HepG2 (cell line): ENCODE measurements at regions not wholly inside any gene's neighbourhood (a gene's known extent, or its start where the extent isn't known, plus 50 kb on each side); places are given as distances from the start of the nearest gene placed in this dataset.

Source experiments
- ATAC-seq: fragments of 200-7000 bp; cut with Tn5 transposase; 3 replicates; pipeline ENCODE4 v1.9.1; 2020; ENCODE audit warnings: mild to moderate bottlenecking, moderate library complexity
- BruUV-seq: library from RNA; stranded (reverse); fragments of 400-500 nt; replicated peaks from 2 replicates; lab custom pipeline; 2021; lab: Mats Ljungman, UMichigan
- CTCF ChIA-PET: fragments of 300-600 bp; formaldehyde crosslinking; extraction: SDS; loops from one replicate; lab custom pipeline; 2021; ENCODE audit warnings: low total read pairs, inconsistent platforms, low intra/inter-chr PET ratio; lab: Yijun Ruan, JAX
- POLR2A ChIA-PET: fragments of 350-600 bp; sonication (Branson Sonifier 250); formaldehyde crosslinking; loops from one replicate; lab custom pipeline; 2020; ENCODE audit warnings: antibody characterized with exemption, inconsistent platforms; lab: Yijun Ruan, JAX
- DNase-seq: peaks from one replicate; pipeline ENCODE4 v3.0.0-alpha.2; 2015; ENCODE audit warnings: low spot score
- FAIRE-seq: peaks from 3 replicates; lab custom pipeline; 2011; peaks lifted over from hg19 to GRCh38; lab: Jason Lieb, UNC
- H2AFZ ChIP-seq: one replicate; pipeline ENCODE4 v1.6.1; 2011; ENCODE audit warnings: low read length, inconsistent platforms
- H3K27ac ChIP-seq: fragments of 300-600 bp; 3 replicates; pipeline ENCODE4 v1.8.0; 2011; ENCODE audit warnings: mixed run types, mild to moderate bottlenecking, mixed read lengths, low read length, inconsistent platforms; ENCODE audit not compliant: insufficient read depth; ENCODE audit errors: extremely low read length
- H3K27me3 ChIP-seq, 2 experiments: fragments of 200-600 bp in 1 of 2; 2 replicates in 1 of 2; 3 replicates in 1 of 2; pipeline versions ENCODE4 v1.6.0 to v1.8.0; 2011; ENCODE audit warnings: low read length in 2 of 2, mild to moderate bottlenecking in 2 of 2, moderate library complexity in 2 of 2, inconsistent platforms in 1 of 2; ENCODE audit not compliant: insufficient read depth in 2 of 2, control insufficient read depth in 1 of 2
- H3K36me3 ChIP-seq, 2 experiments: fragments of 200-600 bp in 1 of 2; replicated peaks in 1 of 2; 2 replicates in 1 of 2; 3 replicates in 1 of 2; pipeline versions ENCODE4 v1.5.1 to v1.8.0; 2011; ENCODE audit warnings: low read length in 2 of 2, inconsistent platforms in 1 of 2; ENCODE audit not compliant: insufficient read depth in 2 of 2, control insufficient read depth in 1 of 2
- H3K4me1 ChIP-seq: 2 replicates; pipeline ENCODE4 v1.5.1; 2012; ENCODE audit warnings: low read length, inconsistent platforms; ENCODE audit not compliant: insufficient read depth
- H3K4me2 ChIP-seq: 2 replicates; pipeline ENCODE4 v1.6.0; 2011; ENCODE audit warnings: low read depth, low read length, inconsistent platforms
- H3K4me3 ChIP-seq, 3 experiments: fragments of 200-600 bp in 1 of 3; sonication (generic), shearing (Covaris generic) in 1 of 3; replicated peaks in 1 of 3; 2 replicates each; pipeline ENCODE4 v1.5.1; 2011 to 2016; ENCODE audit warnings: low read length in 3 of 3, inconsistent platforms in 2 of 3, low read depth in 2 of 3, mild to moderate bottlenecking in 2 of 3, control low read depth in 1 of 3, mixed read lengths in 1 of 3; ENCODE audit not compliant: insufficient read depth in 1 of 3
- H3K79me2 ChIP-seq: one replicate; pipeline ENCODE4 v1.6.1; 2011; ENCODE audit warnings: low read length, inconsistent platforms; ENCODE audit not compliant: insufficient read depth
- H3K9ac ChIP-seq: 2 replicates; pipeline ENCODE4 v1.6.0; 2011; ENCODE audit warnings: mild to moderate bottlenecking, low read depth, low read length, inconsistent platforms; ENCODE audit not compliant: insufficient read depth
- H3K9me3 ChIP-seq: 2 replicates; pipeline ENCODE4 v1.5.1; 2012; ENCODE audit warnings: mild to moderate bottlenecking, low read length
- H4K20me1 ChIP-seq: 2 replicates; pipeline ENCODE4 v1.6.0; 2011; ENCODE audit warnings: inconsistent platforms, mild to moderate bottlenecking, low read length, moderate library complexity; ENCODE audit not compliant: insufficient read depth
- ARID2 ChIP-seq: sonication (generic); formaldehyde crosslinking; IDR thresholded peaks from 2 replicates; pipeline ENCODE4 v1.8.1; 2022; ENCODE audit warnings: mild to moderate bottlenecking, missing genetic modification reagents, borderline replicate concordance
- HBP1 ChIP-seq: IDR thresholded peaks from 2 replicates; pipeline ENCODE4 v1.6.1; 2016; ENCODE audit warnings: low read depth, control low read depth
- JARID2 ChIP-seq: sonication (generic); formaldehyde crosslinking; IDR thresholded peaks from 2 replicates; pipeline ENCODE4 v1.8.1; 2023; ENCODE audit warnings: missing genetic modification reagents, inconsistent platforms; ENCODE audit not compliant: insufficient replicate concordance
- MED1 ChIP-seq: sonication (generic); formaldehyde crosslinking; IDR thresholded peaks from 2 replicates; pipeline ENCODE4 v1.4.0; 2020; ENCODE audit warnings: missing genetic modification reagents
- TCF7L2 ChIP-seq: IDR thresholded peaks from 2 replicates; pipeline ENCODE4 v1.6.1; 2011; ENCODE audit warnings: mild to moderate bottlenecking, low read depth, low read length, moderate library complexity
- ZNF225 ChIP-seq: sonication (generic); formaldehyde crosslinking; IDR thresholded peaks from 2 replicates; pipeline ENCODE4 v1.4.0; 2020; ENCODE audit warnings: mild to moderate bottlenecking, missing genetic modification reagents
- ZNF446 ChIP-seq: sonication (generic); formaldehyde crosslinking; IDR thresholded peaks from 2 replicates; pipeline ENCODE4 v1.5.0; 2020; ENCODE audit warnings: mild to moderate bottlenecking, missing genetic modification reagents
- ZNF615 ChIP-seq: sonication (generic); formaldehyde crosslinking; IDR thresholded peaks from 2 replicates; pipeline ENCODE4 v1.5.0; 2020; ENCODE audit warnings: mild to moderate bottlenecking, missing genetic modification reagents, borderline replicate concordance
- ZNF773 ChIP-seq: sonication (generic); formaldehyde crosslinking; IDR thresholded peaks from 2 replicates; pipeline ENCODE4 v1.4.0; 2020; ENCODE audit warnings: missing genetic modification reagents, borderline replicate concordance
- ZNF891 ChIP-seq: sonication (generic); formaldehyde crosslinking; IDR thresholded peaks from 2 replicates; pipeline ENCODE4 v1.5.0; 2020; ENCODE audit warnings: mild to moderate bottlenecking, missing genetic modification reagents
- WGBS: methylation state at CpG from one replicate; pipeline ENCODE4 v1.1.6; 2017; ENCODE audit warnings: low lambda C conversion rate; 5-methylcytosine and 5-hydroxymethylcytosine counted together
- in situ Hi-C: cut with HindIII; loops from 2 replicates; pipeline ENCODE4 v1.10.0; 2017; ENCODE audit warnings: low pct_unique_long_range_greater_than_20kb; ENCODE audit not compliant: extremely low pct_ligation_motif_present
- intact Hi-C: fragments of 100-400 bp; cut with micrococcal nuclease; formaldehyde crosslinking; loops from one replicate; pipeline ENCODE4 v1.10.0; 2022; ENCODE audit not compliant: unreplicated experiment
- TF ChIP-seq, protein P1 (sequence below): sonication (generic); formaldehyde crosslinking; IDR thresholded peaks from 2 replicates; pipeline ENCODE4 v1.5.1; 2020; ENCODE audit warnings: missing genetic modification reagents, mild to moderate bottlenecking, borderline replicate concordance
- TF ChIP-seq, protein P2 (sequence below): sonication (generic); formaldehyde crosslinking; IDR thresholded peaks from 2 replicates; pipeline ENCODE4 v1.5.1; 2020; ENCODE audit warnings: mild to moderate bottlenecking, missing genetic modification reagents, borderline replicate concordance

DNA sequence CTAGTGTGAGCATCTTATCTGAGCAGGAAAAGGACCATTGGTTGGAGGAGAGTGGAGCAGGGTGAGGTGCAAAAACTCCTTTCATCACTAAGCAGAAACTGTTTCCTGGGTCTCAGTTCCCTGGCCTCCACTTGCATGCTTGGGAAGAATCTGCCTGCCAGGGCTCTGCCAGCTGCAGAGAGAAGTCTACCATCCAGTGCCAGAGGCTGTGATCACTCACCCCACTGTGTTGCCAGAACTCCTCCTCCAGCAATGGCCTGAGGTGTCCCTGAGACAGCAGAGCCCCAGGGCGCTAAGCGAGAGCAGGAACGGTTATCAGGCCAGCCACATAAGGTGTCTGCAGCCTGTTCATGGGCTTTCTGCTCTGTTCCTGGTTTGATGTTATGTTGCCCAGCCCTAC is 991.4 kb downstream of the CCSER2 start:
- intact Hi-C loops (no loop called here), in situ Hi-C loops (no loop called here)
- no peak for DNase-seq
- no CpG with 5 or more reads among the region's 3 CpGs for WGBS
- H3K27me3 ChIP-seq, result no peaks in the 10 kb centered on the region
- no peaks in the 10 kb centered on the region for H3K79me2 ChIP-seq
- no peak overlapping the region for H3K4me3 ChIP-seq
- TF ChIP-seq ARID2, result no peak
- no peak for TF ChIP-seq ZNF225
- CTCF ChIA-PET, result no interaction called here
- H4K20me1 ChIP-seq, result no peaks in the 10 kb centered on the region
- no peaks in the 10 kb centered on the region for H3K4me1 ChIP-seq
- no peak overlapping the region for H3K4me2 ChIP-seq
- no peak for FAIRE-seq
- BruUV-seq, result no TSS peak
- H2AFZ ChIP-seq, result no peak overlapping the region
- no peaks in the 10 kb centered on the region for H3K9me3 ChIP-seq
- no peak overlapping the region for H3K27ac ChIP-seq
- no peak overlapping the region for H3K9ac ChIP-seq
- ATAC-seq, result no peak
- H3K36me3 ChIP-seq, result no peaks in the 10 kb centered on the region
- POLR2A ChIA-PET, result no interaction called here

DNA sequence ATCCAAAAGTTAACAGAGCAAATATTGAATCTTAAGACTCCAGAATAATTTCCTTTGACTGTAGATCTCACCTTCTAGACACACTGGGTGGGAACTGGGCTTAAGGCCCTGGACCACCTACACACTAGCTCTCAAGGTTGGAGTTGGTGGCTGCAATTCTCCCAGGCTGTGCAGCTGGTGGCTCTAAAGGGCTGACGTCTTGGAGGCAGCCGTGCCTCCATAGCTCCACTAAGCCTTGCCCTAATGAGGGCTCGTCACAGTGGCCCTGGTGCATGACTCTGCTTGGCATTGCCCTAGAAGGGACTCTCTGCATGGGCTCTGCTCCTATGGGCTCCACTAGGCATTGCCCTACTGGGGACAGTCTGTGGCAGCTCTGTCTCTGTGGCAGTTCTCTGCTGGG is 1005.2 kb downstream of the CCSER2 start:
- in situ Hi-C loops, result no loop called here
- H3K4me2 ChIP-seq, result no peak overlapping the region
- H3K27me3 ChIP-seq, result no peaks in the 10 kb centered on the region; a peak in 1 of 5 replicates
- FAIRE-seq (no peak), DNase-seq (no peak), ATAC-seq (no peak)
- BruUV-seq, result no TSS peak
- no peak overlapping the region for H3K4me3 ChIP-seq
- H2AFZ ChIP-seq, result no peak overlapping the region
- H3K9ac ChIP-seq, result no peak overlapping the region
- ChIA-PET CTCF (no interaction called here), POLR2A (no interaction called here)
- intact Hi-C loops, result no loop called here
- H3K36me3 ChIP-seq, result no peaks in the 10 kb centered on the region
- WGBS, result no CpG with 5 or more reads among the region's 3 CpGs
- H3K9me3 ChIP-seq, result peaks cover 6% of the 10 kb centered on the region; the same call in 1 of the 2 replicates
- H3K79me2 ChIP-seq, result no peaks in the 10 kb centered on the region
- H3K4me1 ChIP-seq, result no peaks in the 10 kb centered on the region
- TF ChIP-seq, protein P1, sequence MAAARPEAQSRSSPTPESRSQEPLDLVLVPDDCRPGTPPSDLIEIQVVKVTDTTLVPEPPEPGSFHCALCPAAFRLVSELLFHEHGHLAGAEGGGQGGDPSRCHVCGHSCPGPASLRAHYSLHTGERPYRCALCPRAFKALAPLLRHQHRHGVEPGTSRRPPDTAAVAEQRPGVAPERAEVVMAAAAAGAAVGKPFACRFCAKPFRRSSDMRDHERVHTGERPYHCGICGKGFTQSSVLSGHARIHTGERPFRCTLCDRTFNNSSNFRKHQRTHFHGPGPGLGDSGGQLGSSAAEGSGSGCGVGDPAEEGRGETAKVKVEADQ (CRISPR knock-in tag), result no peak
- TF ChIP-seq ZNF891 (CRISPR knock-in tag), result no peak
- no peak for TF ChIP-seq JARID2 (CRISPR knock-in tag)
- TF ChIP-seq ZNF615 (CRISPR knock-in tag), result no peak
- no peak for TF ChIP-seq ZNF773 (CRISPR knock-in tag)
- TF ChIP-seq HBP1, result no peak
- no peak for TF ChIP-seq MED1 (CRISPR knock-in tag)
- TF ChIP-seq, protein P2, sequence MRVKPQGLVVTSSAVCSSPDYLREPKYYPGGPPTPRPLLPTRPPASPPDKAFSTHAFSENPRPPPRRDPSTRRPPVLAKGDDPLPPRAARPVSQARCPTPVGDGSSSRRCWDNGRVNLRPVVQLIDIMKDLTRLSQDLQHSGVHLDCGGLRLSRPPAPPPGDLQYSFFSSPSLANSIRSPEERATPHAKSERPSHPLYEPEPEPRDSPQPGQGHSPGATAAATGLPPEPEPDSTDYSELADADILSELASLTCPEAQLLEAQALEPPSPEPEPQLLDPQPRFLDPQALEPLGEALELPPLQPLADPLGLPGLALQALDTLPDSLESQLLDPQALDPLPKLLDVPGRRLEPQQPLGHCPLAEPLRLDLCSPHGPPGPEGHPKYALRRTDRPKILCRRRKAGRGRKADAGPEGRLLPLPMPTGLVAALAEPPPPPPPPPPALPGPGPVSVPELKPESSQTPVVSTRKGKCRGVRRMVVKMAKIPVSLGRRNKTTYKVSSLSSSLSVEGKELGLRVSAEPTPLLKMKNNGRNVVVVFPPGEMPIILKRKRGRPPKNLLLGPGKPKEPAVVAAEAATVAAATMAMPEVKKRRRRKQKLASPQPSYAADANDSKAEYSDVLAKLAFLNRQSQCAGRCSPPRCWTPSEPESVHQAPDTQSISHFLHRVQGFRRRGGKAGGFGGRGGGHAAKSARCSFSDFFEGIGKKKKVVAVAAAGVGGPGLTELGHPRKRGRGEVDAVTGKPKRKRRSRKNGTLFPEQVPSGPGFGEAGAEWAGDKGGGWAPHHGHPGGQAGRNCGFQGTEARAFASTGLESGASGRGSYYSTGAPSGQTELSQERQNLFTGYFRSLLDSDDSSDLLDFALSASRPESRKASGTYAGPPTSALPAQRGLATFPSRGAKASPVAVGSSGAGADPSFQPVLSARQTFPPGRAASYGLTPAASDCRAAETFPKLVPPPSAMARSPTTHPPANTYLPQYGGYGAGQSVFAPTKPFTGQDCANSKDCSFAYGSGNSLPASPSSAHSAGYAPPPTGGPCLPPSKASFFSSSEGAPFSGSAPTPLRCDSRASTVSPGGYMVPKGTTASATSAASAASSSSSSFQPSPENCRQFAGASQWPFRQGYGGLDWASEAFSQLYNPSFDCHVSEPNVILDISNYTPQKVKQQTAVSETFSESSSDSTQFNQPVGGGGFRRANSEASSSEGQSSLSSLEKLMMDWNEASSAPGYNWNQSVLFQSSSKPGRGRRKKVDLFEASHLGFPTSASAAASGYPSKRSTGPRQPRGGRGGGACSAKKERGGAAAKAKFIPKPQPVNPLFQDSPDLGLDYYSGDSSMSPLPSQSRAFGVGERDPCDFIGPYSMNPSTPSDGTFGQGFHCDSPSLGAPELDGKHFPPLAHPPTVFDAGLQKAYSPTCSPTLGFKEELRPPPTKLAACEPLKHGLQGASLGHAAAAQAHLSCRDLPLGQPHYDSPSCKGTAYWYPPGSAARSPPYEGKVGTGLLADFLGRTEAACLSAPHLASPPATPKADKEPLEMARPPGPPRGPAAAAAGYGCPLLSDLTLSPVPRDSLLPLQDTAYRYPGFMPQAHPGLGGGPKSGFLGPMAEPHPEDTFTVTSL, result no peak
- TF ChIP-seq TCF7L2, result no peak
- TF ChIP-seq ZNF446 (CRISPR knock-in tag), result no peak
- H3K27ac ChIP-seq, result no peak overlapping the region
- no peaks in the 10 kb centered on the region for H4K20me1 ChIP-seq
